Fibroblast of skin of right quadriceps (primary cell): ENCODE measurements at regions not wholly inside any gene's neighbourhood (a gene's known extent, or its start where the extent isn't known, plus 50 kb on each side); places are given as distances from the start of the nearest gene placed in this dataset.

ENCODE experiments used
- DNase-seq: peaks from one replicate; pipeline ENCODE4 v3.0.0-alpha.2; 2013

- DNase-seq: no peak
Measured at GRCh38 chr14:104505085-104506074, 74.2 kb upstream of the C14orf180 start.

- no peak for DNase-seq
Measured at GRCh38 chr14:104506461-104507253, 72.9 kb upstream of the C14orf180 start.

- DNase-seq: no peak
Measured at GRCh38 chr14:104507443-104507842, 72.1 kb upstream of the C14orf180 start.

- DNase-seq: no peak
Measured at GRCh38 chr14:104509673-104510072, 69.9 kb upstream of the C14orf180 start.

- DNase-seq: no peak
Measured at GRCh38 chr14:104510216-104510615, 69.3 kb upstream of the C14orf180 start.

- no peak for DNase-seq
Measured at GRCh38 chr14:104510794-104511611, 68.6 kb upstream of the C14orf180 start.

GRCh38 chr14:104512061-104512460, 67.5 kb upstream of the C14orf180 start:
- no peak for DNase-seq

- no peak for DNase-seq
Measured at GRCh38 chr14:104512771-104513640, 66.6 kb upstream of the C14orf180 start.

GRCh38 chr14:104513641-104514046, 65.9 kb upstream of the C14orf180 start:
- no peak for DNase-seq

GRCh38 chr14:104514156-104514848, 65.3 kb upstream of the C14orf180 start:
- DNase-seq: no peak

- DNase-seq: no peak
Measured at GRCh38 chr14:104515059-104515810, 64.3 kb upstream of the C14orf180 start.

GRCh38 chr14:104515811-104516780, 63.5 kb upstream of the C14orf180 start:
- DNase-seq: no peak

- no peak for DNase-seq
Measured at GRCh38 chr14:104516906-104517305, 62.7 kb upstream of the C14orf180 start.

- DNase-seq: no peak
Measured at GRCh38 chr14:104517426-104517825, 62.1 kb upstream of the C14orf180 start.

- no peak for DNase-seq
Measured at GRCh38 chr14:104517867-104518266, 61.7 kb upstream of the C14orf180 start.

- DNase-seq: no peak
Measured at GRCh38 chr14:104518659-104519350, 60.8 kb upstream of the C14orf180 start.

GRCh38 chr14:104519721-104520120, 59.8 kb upstream of the C14orf180 start:
- DNase-seq: no peak

- DNase-seq: no peak
Measured at GRCh38 chr14:104520620-104521410, 58.7 kb upstream of the C14orf180 start.
